ENCODE measurements at regions not wholly inside any gene's neighbourhood (a gene's known extent, or its start where the extent isn't known, plus 50 kb on each side); places are given as distances from the start of the nearest gene placed in this dataset.

DNA sequence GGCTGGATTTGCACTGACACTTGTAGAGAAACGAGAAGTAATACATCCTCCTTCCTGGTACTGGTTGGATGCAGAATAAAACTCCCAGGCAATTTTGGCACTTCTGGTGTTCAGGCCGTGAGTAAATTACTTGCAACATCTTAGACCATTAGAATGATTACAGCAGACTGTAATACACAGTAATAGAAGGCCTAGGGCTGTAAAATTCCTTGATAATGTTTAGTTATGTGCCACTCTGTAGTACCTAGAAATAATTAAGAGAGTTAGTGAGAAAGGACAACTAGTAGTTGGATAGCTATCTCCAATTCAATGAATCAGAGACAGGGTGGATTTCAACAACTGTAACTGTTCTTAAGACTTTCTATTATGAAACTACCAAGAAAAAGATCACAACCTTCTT lies 356.3 kb upstream of the SETBP1 start:
- TF ChIP-seq POLR2A (IDR thresholded peaks at IDR 0.05) (no peak), POLR2AphosphoS5 (IDR thresholded peaks at IDR 0.05) (no peak)
- no peaks in the 10 kb centered on the region for H3K36me3 ChIP-seq
- ATAC-seq, result no peak
- no peaks in the 10 kb centered on the region for H3K27me3 ChIP-seq
- H3K9me3 ChIP-seq, result no peaks in the 10 kb centered on the region
- no peak overlapping the region for H3K4me3 ChIP-seq
- 50 to 80% methylated on average over 2 of the region's 2 CpGs for WGBS, 2 donors (ENCODE audit: low coverage in 1 of 2)
- H3K4me1 ChIP-seq, result peaks cover 0 to 5% (median 0%) of the 10 kb centered on the region in 3 donors
- no peak overlapping the region for H3K27ac ChIP-seq

DNA sequence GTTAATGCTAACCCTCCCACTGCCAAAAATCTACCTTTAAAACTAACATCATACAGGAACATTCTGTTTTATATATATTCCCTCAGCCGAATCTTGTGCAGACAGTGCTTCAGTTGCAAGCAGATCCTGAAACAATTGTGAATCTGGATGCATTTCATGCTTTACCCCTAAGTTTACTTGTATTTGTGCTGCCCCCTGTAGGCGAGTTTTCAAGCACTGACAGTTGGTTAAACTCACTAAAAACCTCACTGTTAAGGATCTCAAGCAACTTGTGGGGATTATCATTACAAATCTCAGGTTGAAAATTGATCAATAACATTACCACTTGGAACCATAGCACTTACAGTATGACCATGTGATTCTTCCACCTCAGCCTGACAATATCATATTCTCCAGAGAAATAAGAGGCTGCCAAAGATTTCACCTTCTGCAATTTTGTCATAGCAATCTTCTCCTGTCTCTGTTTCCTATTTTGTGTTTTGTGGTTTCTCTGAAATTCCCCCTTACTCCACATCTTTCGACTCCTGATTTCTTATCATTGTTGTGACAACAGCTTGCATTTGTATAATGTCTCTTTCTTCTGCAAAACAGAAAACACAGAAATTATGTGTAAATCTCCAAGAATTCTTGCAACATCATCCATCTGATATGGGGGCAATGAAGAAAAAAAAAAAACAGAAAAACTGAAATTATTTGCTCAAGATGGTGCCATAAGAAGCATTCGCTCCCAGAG lies 354.6 kb upstream of the SETBP1 start:
- no peak for ATAC-seq
- Histone ChIP-seq H3K4me1 (peaks cover 0 to 5% (median 0%) of the 10 kb centered on the region in 3 donors), H3K4me3 (no peak overlapping the region), H3K9me3 (no peaks in the 10 kb centered on the region), H3K36me3 (no peaks in the 10 kb centered on the region), H3K27ac (no peak overlapping the region), H3K27me3 (no peaks in the 10 kb centered on the region)
- TF ChIP-seq, protein P1, sequence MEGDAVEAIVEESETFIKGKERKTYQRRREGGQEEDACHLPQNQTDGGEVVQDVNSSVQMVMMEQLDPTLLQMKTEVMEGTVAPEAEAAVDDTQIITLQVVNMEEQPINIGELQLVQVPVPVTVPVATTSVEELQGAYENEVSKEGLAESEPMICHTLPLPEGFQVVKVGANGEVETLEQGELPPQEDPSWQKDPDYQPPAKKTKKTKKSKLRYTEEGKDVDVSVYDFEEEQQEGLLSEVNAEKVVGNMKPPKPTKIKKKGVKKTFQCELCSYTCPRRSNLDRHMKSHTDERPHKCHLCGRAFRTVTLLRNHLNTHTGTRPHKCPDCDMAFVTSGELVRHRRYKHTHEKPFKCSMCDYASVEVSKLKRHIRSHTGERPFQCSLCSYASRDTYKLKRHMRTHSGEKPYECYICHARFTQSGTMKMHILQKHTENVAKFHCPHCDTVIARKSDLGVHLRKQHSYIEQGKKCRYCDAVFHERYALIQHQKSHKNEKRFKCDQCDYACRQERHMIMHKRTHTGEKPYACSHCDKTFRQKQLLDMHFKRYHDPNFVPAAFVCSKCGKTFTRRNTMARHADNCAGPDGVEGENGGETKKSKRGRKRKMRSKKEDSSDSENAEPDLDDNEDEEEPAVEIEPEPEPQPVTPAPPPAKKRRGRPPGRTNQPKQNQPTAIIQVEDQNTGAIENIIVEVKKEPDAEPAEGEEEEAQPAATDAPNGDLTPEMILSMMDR (IDR thresholded peaks at IDR 0.05), result peak; percentile 26 to 57 (median 30)
- no peak for TF ChIP-seq EP300 (IDR thresholded peaks at IDR 0.05)
- WGBS, 2 donors (ENCODE audit: low coverage in 1 of 2), result 53 to 63% methylated on average over 4 of the region's 4 CpGs

DNA sequence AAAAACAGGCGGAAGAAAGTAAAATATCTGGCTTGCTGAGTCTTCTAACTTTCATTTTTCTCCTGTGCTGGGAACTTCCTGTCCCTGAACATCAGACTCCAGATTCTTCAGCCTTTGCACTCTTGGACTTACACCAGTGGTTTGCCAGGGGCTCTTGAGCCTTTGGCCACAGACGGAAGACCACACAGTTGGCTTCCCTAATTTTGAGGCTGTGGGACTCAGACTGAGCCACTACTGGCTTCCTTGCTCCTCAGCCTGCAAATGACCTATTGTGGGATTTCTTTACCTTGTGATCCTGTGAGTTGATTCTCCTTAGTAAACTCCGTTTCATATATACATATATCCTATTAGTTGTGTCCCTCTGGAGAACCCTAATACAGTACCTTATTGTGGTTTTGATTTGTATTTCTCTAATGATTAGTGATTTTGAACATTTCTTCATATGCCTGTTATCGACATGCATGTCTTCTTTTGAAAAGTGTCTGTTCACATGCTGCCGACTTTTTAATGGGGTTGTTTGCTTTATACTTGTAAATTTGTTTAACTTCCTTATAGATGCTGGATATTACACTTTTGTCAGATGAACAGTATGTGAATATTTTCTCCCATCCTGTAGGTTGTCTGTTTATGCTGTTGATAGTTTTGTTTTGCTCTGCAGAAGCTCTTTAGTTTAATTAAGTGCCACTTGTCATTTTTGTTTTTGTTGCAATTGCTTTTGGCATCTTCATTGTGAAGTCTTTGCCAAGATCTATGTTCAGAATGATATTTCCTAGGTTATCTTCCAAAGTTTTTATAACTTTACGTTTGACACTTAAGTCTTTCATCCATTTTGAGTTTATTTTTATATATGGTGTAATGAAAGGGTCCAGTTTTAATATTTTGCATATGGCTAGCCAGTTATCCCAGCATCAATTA lies 348.8 kb upstream of the SETBP1 start:
- Histone ChIP-seq H3K27me3 (no peaks in the 10 kb centered on the region), H3K27ac (no peak overlapping the region), H3K9me3 (no peaks in the 10 kb centered on the region), H3K4me3 (no peak overlapping the region), H3K4me1 (no peaks in the 10 kb centered on the region), H3K36me3 (no peaks in the 10 kb centered on the region)
- no peak for ATAC-seq
- 75 to 93% methylated on average over 5 to 6 of the region's 6 CpGs for WGBS, 2 donors (ENCODE audit: low coverage in 1 of 2)
- TF ChIP-seq EP300 (IDR thresholded peaks at IDR 0.05), result no peak

DNA sequence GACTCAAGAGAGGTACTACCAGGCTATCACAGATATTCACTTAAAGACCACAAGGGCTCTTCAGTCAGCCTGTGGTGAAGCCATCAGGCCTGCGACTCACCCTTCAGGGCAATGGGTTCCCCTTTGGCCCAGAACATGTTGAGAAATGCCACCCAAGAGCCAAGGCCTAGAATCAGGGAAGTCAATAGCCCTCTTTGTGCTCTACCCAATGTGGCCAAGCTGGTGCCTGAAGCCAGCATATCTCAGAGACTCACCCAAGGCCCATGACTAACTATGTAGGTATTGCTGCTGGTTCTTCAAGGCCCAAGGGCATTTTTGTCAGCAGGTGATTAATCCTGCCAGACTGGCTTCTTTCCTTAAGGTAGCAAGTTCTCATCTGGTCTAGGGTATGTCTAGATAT lies 338.9 kb upstream of the SETBP1 start:
- H3K4me3 ChIP-seq, result no peak overlapping the region
- H3K36me3 ChIP-seq, result no peaks in the 10 kb centered on the region
- TF ChIP-seq, protein P1 (IDR thresholded peaks at IDR 0.05), result no peak
- TF ChIP-seq POLR2AphosphoS5 (IDR thresholded peaks at IDR 0.05) (no peak), EP300 (IDR thresholded peaks at IDR 0.05) (no peak), POLR2A (IDR thresholded peaks at IDR 0.05) (no peak)
- H3K4me1 ChIP-seq, result no peaks in the 10 kb centered on the region
- no peak for ATAC-seq
- H3K27ac ChIP-seq, result no peak overlapping the region
- peaks cover 0 to 11% (median 0%) of the 10 kb centered on the region in 3 donors for H3K9me3 ChIP-seq
- no peaks in the 10 kb centered on the region for H3K27me3 ChIP-seq
- WGBS, 2 donors (ENCODE audit: low coverage in 1 of 2), result no CpG with 5 or more reads among the region's 1 CpG

DNA sequence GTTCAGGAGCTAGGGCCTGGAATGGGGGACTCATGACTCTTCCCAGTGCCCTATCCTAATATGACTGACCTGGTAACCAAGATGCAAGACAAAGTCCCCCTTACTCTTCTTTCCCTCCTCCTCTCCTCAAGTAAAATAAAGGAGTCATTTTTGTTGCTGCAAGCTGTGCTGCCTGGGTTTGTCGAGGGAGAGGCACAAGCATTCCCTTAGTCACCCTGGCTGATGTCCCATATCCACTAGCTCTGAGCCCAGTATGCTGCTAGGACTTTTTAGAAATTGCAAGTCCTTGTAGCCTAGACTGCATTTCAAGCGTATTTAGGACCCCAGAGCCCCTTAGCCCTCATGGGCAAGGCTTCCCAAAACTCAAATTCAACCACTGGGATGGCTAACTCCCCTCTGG lies 338.5 kb upstream of the SETBP1 start:
- Histone ChIP-seq H3K9me3 (peaks cover 0 to 11% (median 0%) of the 10 kb centered on the region in 3 donors), H3K4me3 (no peak overlapping the region), H3K27me3 (no peaks in the 10 kb centered on the region), H3K27ac (no peak overlapping the region), H3K4me1 (no peaks in the 10 kb centered on the region), H3K36me3 (no peaks in the 10 kb centered on the region)
- no peak for TF ChIP-seq POLR2AphosphoS5 (IDR thresholded peaks at IDR 0.05)
- ATAC-seq, result no peak
- 74 to 94% methylated on average over 2 of the region's 2 CpGs for WGBS, 2 donors (ENCODE audit: low coverage in 1 of 2)

DNA sequence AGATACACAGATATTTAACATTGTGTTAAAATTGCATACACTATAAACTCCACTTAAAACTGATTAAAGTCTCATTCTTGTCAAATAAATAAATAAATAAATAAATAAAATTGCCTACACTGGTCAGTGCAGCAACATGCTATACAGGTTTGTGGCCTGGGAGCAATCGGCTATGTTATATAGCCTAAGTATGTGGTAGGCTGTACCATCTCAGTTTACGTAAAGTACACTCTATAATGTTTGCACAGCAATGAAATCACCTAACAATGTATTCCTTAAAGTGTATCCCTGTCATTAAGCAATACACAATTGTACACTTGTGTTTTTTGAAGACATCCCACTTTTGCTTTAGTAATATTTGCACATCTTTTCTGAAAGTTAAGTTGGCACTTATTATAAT lies 337.7 kb upstream of the SETBP1 start:
- Histone ChIP-seq H3K4me1 (no peaks in the 10 kb centered on the region), H3K4me3 (no peak overlapping the region), H3K27ac (no peak overlapping the region), H3K36me3 (no peaks in the 10 kb centered on the region), H3K9me3 (peaks cover 0 to 5% (median 0%) of the 10 kb centered on the region in 3 donors), H3K27me3 (no peaks in the 10 kb centered on the region)
- no peak for ATAC-seq
- 87% methylated on average over 2 of the region's 2 CpGs for WGBS, 2 donors (ENCODE audit: low coverage in 1 of 2)
- no peak for TF ChIP-seq POLR2AphosphoS5 (IDR thresholded peaks at IDR 0.05)
- no peak for TF ChIP-seq EP300 (IDR thresholded peaks at IDR 0.05)
- TF ChIP-seq, protein P1 (IDR thresholded peaks at IDR 0.05), result no peak
- TF ChIP-seq POLR2A (IDR thresholded peaks at IDR 0.05), result no peak

Data from gastroesophageal sphincter (tissue), 4 donors.